ENCODE measurements at regions not wholly inside any gene's neighbourhood (a gene's known extent, or its start where the extent isn't known, plus 50 kb on each side); places are given as distances from the start of the nearest gene placed in this dataset.

DNA sequence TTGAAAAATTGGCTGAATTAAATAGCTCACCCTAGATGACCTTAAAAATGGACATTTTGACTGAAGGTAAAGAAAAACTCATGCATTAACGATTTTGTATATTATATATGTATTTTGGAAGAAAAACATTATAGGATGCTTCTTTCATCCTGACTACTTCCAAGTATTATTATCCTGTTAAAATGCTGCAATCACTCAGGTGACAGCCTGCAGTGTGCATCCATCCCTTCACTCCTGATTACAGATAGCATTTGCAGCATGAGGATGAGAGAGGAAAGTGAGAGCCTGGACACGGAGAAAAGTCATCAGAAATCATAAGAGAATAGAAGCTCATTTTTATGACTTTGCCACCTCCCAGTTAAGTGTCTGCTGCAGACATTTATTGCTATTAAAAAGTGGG lies 1055.6 kb downstream of the PCDH17 start:
- Histone ChIP-seq H3K27ac (no peak overlapping the region), H3K9me3 (ENCODE audit: low read depth) (no peaks in the 10 kb centered on the region), H3K9me2 (replicated peaks; ENCODE audit: insufficient read depth) (no peaks in the 10 kb centered on the region), H4K20me1 (ENCODE audit: insufficient read depth, poor library complexity, severe bottlenecking) (no peaks in the 10 kb centered on the region), H3K4me1 (ENCODE audit: insufficient read depth) (no peaks in the 10 kb centered on the region), H3K36me3 (replicated peaks; ENCODE audit: insufficient read depth, low read depth) (no peaks in the 10 kb centered on the region), H3K79me2 (no peaks in the 10 kb centered on the region), H3K4me3 (no peak overlapping the region), H3K4me2 (no peak overlapping the region), H3K27me3 (no peaks in the 10 kb centered on the region), H2AFZ (no peak overlapping the region)
- DNase-seq (ENCODE audit: low spot score), result no peak
- 85% methylated on average over 2 of the region's 2 CpGs for WGBS (ENCODE audit: low lambda C conversion rate, missing lambda C conversion rate)
- TF ChIP-seq EZH2 (IDR thresholded peaks at IDR 0.05; ENCODE audit: borderline replicate concordance) (no peak), CTCF (IDR thresholded peaks at IDR 0.05; ENCODE audit: poor library complexity) (no peak), EZH2phosphoT487 (IDR thresholded peaks at IDR 0.05; ENCODE audit: low read depth, severe bottlenecking, unreplicated experiment) (no peak)

DNA sequence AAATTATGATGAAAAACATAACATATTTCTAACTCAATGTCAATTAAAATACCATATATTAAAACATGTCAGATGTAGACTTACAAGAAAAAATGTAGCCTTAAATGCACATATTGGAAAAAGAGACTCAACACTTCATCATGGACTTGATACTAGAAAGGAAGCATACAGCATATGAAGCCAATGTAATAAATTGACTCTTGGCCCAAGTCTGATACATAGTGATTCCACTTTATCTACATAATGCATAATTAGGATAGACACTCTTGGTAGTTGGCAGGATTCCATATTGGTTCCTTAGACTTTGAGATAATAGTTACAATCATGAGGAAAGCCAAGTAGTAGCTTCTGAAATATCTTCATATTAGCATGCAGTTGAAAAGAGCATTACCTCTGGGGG lies 1067.0 kb downstream of the PCDH17 start:
- no peaks in the 10 kb centered on the region for H3K79me2 ChIP-seq
- H2AFZ ChIP-seq, result no peak overlapping the region
- H3K27me3 ChIP-seq, result no peaks in the 10 kb centered on the region
- H3K4me2 ChIP-seq, result no peak overlapping the region
- TF ChIP-seq CTCF (IDR thresholded peaks at IDR 0.05; ENCODE audit: poor library complexity) (no peak), EZH2 (IDR thresholded peaks at IDR 0.05; ENCODE audit: borderline replicate concordance) (no peak), EZH2phosphoT487 (IDR thresholded peaks at IDR 0.05; ENCODE audit: low read depth, severe bottlenecking, unreplicated experiment) (no peak)
- no peaks in the 10 kb centered on the region for H4K20me1 ChIP-seq (ENCODE audit: insufficient read depth, poor library complexity, severe bottlenecking)
- H3K9me2 ChIP-seq (replicated peaks; ENCODE audit: insufficient read depth), result no peaks in the 10 kb centered on the region
- DNase-seq (ENCODE audit: low spot score), result no peak
- H3K27ac ChIP-seq, result no peak overlapping the region
- no peak overlapping the region for H3K4me3 ChIP-seq
- H3K36me3 ChIP-seq (replicated peaks; ENCODE audit: insufficient read depth, low read depth), result no peaks in the 10 kb centered on the region
- H3K4me1 ChIP-seq (ENCODE audit: insufficient read depth), result no peaks in the 10 kb centered on the region
- no peaks in the 10 kb centered on the region for H3K9me3 ChIP-seq (ENCODE audit: low read depth)

GRCh38 chr13:58704953-58705352 lies 1073.4 kb downstream of the PCDH17 start:
- no peaks in the 10 kb centered on the region for H3K4me1 ChIP-seq (ENCODE audit: insufficient read depth)
- H4K20me1 ChIP-seq (ENCODE audit: insufficient read depth, poor library complexity, severe bottlenecking), result no peaks in the 10 kb centered on the region
- no peaks in the 10 kb centered on the region for H3K9me2 ChIP-seq (replicated peaks; ENCODE audit: insufficient read depth)
- no peaks in the 10 kb centered on the region for H3K9me3 ChIP-seq (ENCODE audit: low read depth)
- 83% methylated on average over 2 of the region's 2 CpGs for whole genome bisulfite sequencing (ENCODE audit: low lambda C conversion rate, missing lambda C conversion rate)
- TF ChIP-seq EZH2 (IDR thresholded peaks at IDR 0.05; ENCODE audit: borderline replicate concordance), result no peak
- no peak for TF ChIP-seq EZH2phosphoT487 (IDR thresholded peaks at IDR 0.05; ENCODE audit: low read depth, severe bottlenecking, unreplicated experiment)
- no peak for TF ChIP-seq CTCF (IDR thresholded peaks at IDR 0.05; ENCODE audit: poor library complexity)
- H3K4me2 ChIP-seq, result no peak overlapping the region
- no peaks in the 10 kb centered on the region for H3K27me3 ChIP-seq
- H3K79me2 ChIP-seq, result no peaks in the 10 kb centered on the region
- H3K27ac ChIP-seq, result no peak overlapping the region
- H2AFZ ChIP-seq, result no peak overlapping the region
- no peak overlapping the region for H3K4me3 ChIP-seq
- H3K36me3 ChIP-seq (replicated peaks; ENCODE audit: insufficient read depth, low read depth), result no peaks in the 10 kb centered on the region
- DNase-seq (ENCODE audit: low spot score), result no peak

DNA sequence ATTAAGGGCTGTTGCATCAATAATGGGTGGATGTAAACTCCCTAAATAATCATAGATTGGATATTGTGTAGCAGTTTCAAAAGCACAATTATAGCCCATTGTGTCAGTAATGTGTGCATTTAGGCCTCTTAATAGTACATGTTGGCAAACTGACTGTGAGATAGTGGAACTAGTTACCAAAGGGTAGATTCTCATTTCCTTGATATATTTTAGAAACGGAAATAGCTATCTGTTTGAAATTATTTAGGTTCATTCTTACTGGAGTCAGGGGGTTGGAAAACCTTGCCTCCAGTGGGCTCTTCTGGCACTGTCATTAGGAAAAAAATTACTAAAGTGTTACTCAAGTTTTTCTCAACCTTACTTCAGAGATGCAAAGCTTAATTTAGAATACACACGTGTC lies 1074.9 kb downstream of the PCDH17 start:
- 94% methylated on average over 2 of the region's 2 CpGs for WGBS (ENCODE audit: low lambda C conversion rate, missing lambda C conversion rate)
- TF ChIP-seq EZH2 (IDR thresholded peaks at IDR 0.05; ENCODE audit: borderline replicate concordance) (no peak), EZH2phosphoT487 (IDR thresholded peaks at IDR 0.05; ENCODE audit: low read depth, severe bottlenecking, unreplicated experiment) (no peak), CTCF (IDR thresholded peaks at IDR 0.05; ENCODE audit: poor library complexity) (no peak)
- no peaks in the 10 kb centered on the region for H3K9me3 ChIP-seq (ENCODE audit: low read depth)
- no peaks in the 10 kb centered on the region for H3K9me2 ChIP-seq (replicated peaks; ENCODE audit: insufficient read depth)
- DNase-seq (ENCODE audit: low spot score), result no peak
- no peak overlapping the region for H3K4me2 ChIP-seq
- no peaks in the 10 kb centered on the region for H3K27me3 ChIP-seq
- H3K36me3 ChIP-seq (replicated peaks; ENCODE audit: insufficient read depth, low read depth), result no peaks in the 10 kb centered on the region
- no peak overlapping the region for H3K4me3 ChIP-seq
- no peaks in the 10 kb centered on the region for H3K4me1 ChIP-seq (ENCODE audit: insufficient read depth)
- no peak overlapping the region for H2AFZ ChIP-seq
- H4K20me1 ChIP-seq (ENCODE audit: insufficient read depth, poor library complexity, severe bottlenecking), result no peaks in the 10 kb centered on the region
- no peaks in the 10 kb centered on the region for H3K79me2 ChIP-seq
- H3K27ac ChIP-seq, result no peak overlapping the region

Data from hepatocyte (in vitro differentiated cells).